Amygdala (tissue), 56 donors: ENCODE measurements at regions not wholly inside any gene's neighbourhood (a gene's known extent, or its start where the extent isn't known, plus 50 kb on each side); places are given as distances from the start of the nearest gene placed in this dataset.

Source experiments
- DNase-seq, 56 donors: peaks; one replicate each; lab custom pipeline; 2025; lab: John Stamatoyannopoulos, UW

GRCh38 chr19:31402529-31403316 lies 53.5 kb upstream of the TSHZ3 start:
- no peak for DNase-seq

GRCh38 chr19:31406106-31406505 lies 56.9 kb upstream of the TSHZ3 start:
- DNase-seq: no peak

- no peak for DNase-seq
Measured at GRCh38 chr19:31408460-31409124, 59.4 kb upstream of the TSHZ3 start.

GRCh38 chr19:31413353-31413752 lies 64.1 kb upstream of the TSHZ3 start:
- no peak for DNase-seq

- DNase-seq: no peak
Measured at GRCh38 chr19:31415322-31415721, 66.1 kb upstream of the TSHZ3 start.

GRCh38 chr19:31416548-31416947 lies 67.3 kb upstream of the TSHZ3 start:
- no peak for DNase-seq

- no peak for DNase-seq
Measured at GRCh38 chr19:31418055-31418454, 68.8 kb upstream of the TSHZ3 start.

- no peak for DNase-seq
Measured at GRCh38 chr19:31418692-31419430, 69.6 kb upstream of the TSHZ3 start.

GRCh38 chr19:31419871-31420445 lies 70.7 kb upstream of the TSHZ3 start:
- DNase-seq: no peak

- DNase-seq: no peak
Measured at GRCh38 chr19:31421082-31421481, 71.8 kb upstream of the TSHZ3 start.

GRCh38 chr19:31421856-31422255 lies 72.6 kb upstream of the TSHZ3 start:
- peak in 1 of 56 donors; percentile 4 for DNase-seq

- no peak for DNase-seq
Measured at GRCh38 chr19:31423896-31424295, 74.7 kb upstream of the TSHZ3 start.

GRCh38 chr19:31424861-31425620 lies 75.8 kb upstream of the TSHZ3 start:
- DNase-seq: no peak

- no peak for DNase-seq
Measured at GRCh38 chr19:31427857-31428256, 78.6 kb upstream of the TSHZ3 start.

- no peak for DNase-seq
Measured at GRCh38 chr19:31430381-31430780, 81.1 kb upstream of the TSHZ3 start.

GRCh38 chr19:31432201-31432810 lies 83.1 kb upstream of the TSHZ3 start:
- DNase-seq: no peak

GRCh38 chr19:31436121-31436776 lies 87.0 kb upstream of the TSHZ3 start:
- no peak for DNase-seq

- no peak for DNase-seq
Measured at GRCh38 chr19:31438401-31439269, 89.4 kb upstream of the TSHZ3 start.

GRCh38 chr19:31439270-31439573 lies 90.0 kb upstream of the TSHZ3 start:
- no peak for DNase-seq
